Mucosa of stomach (tissue), 1 donor: ENCODE measurements at regions not wholly inside any gene's neighbourhood (a gene's known extent, or its start where the extent isn't known, plus 50 kb on each side); places are given as distances from the start of the nearest gene placed in this dataset.
"Not testable (repeated sequence)": the region's sequence is repeated elsewhere in the genome, so short reads cannot be mapped to it uniquely, and the experiment has no call there.

Experiments used
- H3K27me3 ChIP-seq: one replicate; pipeline ENCODE4 v1.7.0; 2013; ENCODE audit warnings: mild to moderate bottlenecking, low read length; ENCODE audit not compliant: control insufficient read depth, insufficient read depth
- H3K36me3 ChIP-seq: one replicate; pipeline ENCODE4 v1.7.0; 2013; ENCODE audit warnings: low read length; ENCODE audit not compliant: control insufficient read depth, insufficient read depth
- H3K4me1 ChIP-seq: one replicate; pipeline ENCODE4 v1.7.0; 2013; ENCODE audit warnings: mild to moderate bottlenecking, low read length; ENCODE audit not compliant: control insufficient read depth, insufficient read depth
- H3K4me3 ChIP-seq: one replicate; pipeline ENCODE4 v1.7.0; 2013; ENCODE audit warnings: low read length
- H3K9ac ChIP-seq: one replicate; pipeline ENCODE4 v1.7.0; 2013; ENCODE audit warnings: mild to moderate bottlenecking, low read length, moderate library complexity
- H3K9me3 ChIP-seq: one replicate; pipeline ENCODE4 v1.7.0; 2013; ENCODE audit warnings: mild to moderate bottlenecking, low read length, moderate library complexity; ENCODE audit not compliant: control insufficient read depth
- donor health status: Pancreatic carcinoma.

- H3K9me3 ChIP-seq, result no peaks in the 10 kb centered on the region
- no peaks in the 10 kb centered on the region for H3K36me3 ChIP-seq
- no peaks in the 10 kb centered on the region for H3K27me3 ChIP-seq
- H3K9ac ChIP-seq, result no peak overlapping the region
- no peak overlapping the region for H3K4me3 ChIP-seq
- no peaks in the 10 kb centered on the region for H3K4me1 ChIP-seq
Measured at GRCh38 chr2:146986161-146986560, 858.7 kb upstream of the ACVR2A start.

GRCh38 chr2:146985753-146986152, 859.1 kb upstream of the ACVR2A start:
- Histone ChIP-seq H3K4me3 (no peak overlapping the region), H3K9me3 (no peaks in the 10 kb centered on the region), H3K9ac (no peak overlapping the region), H3K36me3 (no peaks in the 10 kb centered on the region), H3K27me3 (no peaks in the 10 kb centered on the region), H3K4me1 (no peaks in the 10 kb centered on the region)

GRCh38 chr2:146984014-146984413, 860.8 kb upstream of the ACVR2A start:
- Histone ChIP-seq H3K9ac (no peak overlapping the region), H3K4me3 (no peak overlapping the region), H3K9me3 (no peaks in the 10 kb centered on the region), H3K4me1 (no peaks in the 10 kb centered on the region), H3K36me3 (no peaks in the 10 kb centered on the region), H3K27me3 (no peaks in the 10 kb centered on the region)

- Histone ChIP-seq H3K9me3 (no peaks in the 10 kb centered on the region), H3K36me3 (no peaks in the 10 kb centered on the region), H3K9ac (no peak overlapping the region), H3K4me3 (no peak overlapping the region), H3K27me3 (no peaks in the 10 kb centered on the region), H3K4me1 (no peaks in the 10 kb centered on the region)
Measured at GRCh38 chr2:146982393-146982846, 862.4 kb upstream of the ACVR2A start.

GRCh38 chr2:146981921-146982320, 862.9 kb upstream of the ACVR2A start:
- Histone ChIP-seq H3K9me3 (no peaks in the 10 kb centered on the region), H3K4me3 (no peak overlapping the region), H3K4me1 (no peaks in the 10 kb centered on the region), H3K9ac (no peak overlapping the region), H3K27me3 (no peaks in the 10 kb centered on the region), H3K36me3 (no peaks in the 10 kb centered on the region)

GRCh38 chr2:146979746-146980145, 865.1 kb upstream of the ACVR2A start:
- no peaks in the 10 kb centered on the region for H3K9me3 ChIP-seq
- no peak overlapping the region for H3K4me3 ChIP-seq
- no peaks in the 10 kb centered on the region for H3K4me1 ChIP-seq
- no peak overlapping the region for H3K9ac ChIP-seq
- H3K36me3 ChIP-seq, result no peaks in the 10 kb centered on the region
- H3K27me3 ChIP-seq, result no peaks in the 10 kb centered on the region

GRCh38 chr2:146978577-146979555, 866.0 kb upstream of the ACVR2A start:
- no peak overlapping the region for H3K9ac ChIP-seq
- H3K4me1 ChIP-seq, result no peaks in the 10 kb centered on the region
- no peak overlapping the region for H3K4me3 ChIP-seq
- H3K36me3 ChIP-seq, result no peaks in the 10 kb centered on the region
- no peaks in the 10 kb centered on the region for H3K9me3 ChIP-seq
- no peaks in the 10 kb centered on the region for H3K27me3 ChIP-seq

GRCh38 chr2:146970981-146971380, 873.8 kb upstream of the ACVR2A start:
- H3K9ac ChIP-seq, H3K9me3 ChIP-seq, H3K27me3 ChIP-seq, H3K36me3 ChIP-seq, H3K4me3 ChIP-seq, H3K4me1 ChIP-seq: not testable (repeated sequence)

GRCh38 chr2:146969703-146970102, 875.1 kb upstream of the ACVR2A start:
- not testable (repeated sequence) for H3K4me3 ChIP-seq, H3K4me1 ChIP-seq, H3K27me3 ChIP-seq, H3K9me3 ChIP-seq, H3K9ac ChIP-seq, H3K36me3 ChIP-seq

GRCh38 chr2:146964494-146964893, 880.3 kb upstream of the ACVR2A start:
- Histone ChIP-seq H3K4me1 (no peaks in the 10 kb centered on the region), H3K4me3 (no peak overlapping the region), H3K9ac (no peak overlapping the region), H3K36me3 (no peaks in the 10 kb centered on the region), H3K27me3 (no peaks in the 10 kb centered on the region), H3K9me3 (no peaks in the 10 kb centered on the region)

GRCh38 chr2:146954544-146954943, 890.3 kb upstream of the ACVR2A start:
- no peak overlapping the region for H3K4me3 ChIP-seq

GRCh38 chr2:146952696-146953095, 892.1 kb upstream of the ACVR2A start:
- Histone ChIP-seq H3K9me3 (no peaks in the 10 kb centered on the region), H3K4me1 (no peaks in the 10 kb centered on the region), H3K36me3 (no peaks in the 10 kb centered on the region), H3K27me3 (no peaks in the 10 kb centered on the region), H3K9ac (no peak overlapping the region), H3K4me3 (no peak overlapping the region)

More at GRCh38 chr2:146954544-146954943, 890.3 kb upstream of the ACVR2A start:
- Histone ChIP-seq H3K9ac (no peak overlapping the region), H3K36me3 (no peaks in the 10 kb centered on the region), H3K9me3 (no peaks in the 10 kb centered on the region), H3K4me1 (no peaks in the 10 kb centered on the region), H3K27me3 (no peaks in the 10 kb centered on the region)
